ENCODE measurements at regions not wholly inside any gene's neighbourhood (a gene's known extent, or its start where the extent isn't known, plus 50 kb on each side); places are given as distances from the start of the nearest gene placed in this dataset.

- TF ChIP-seq REST (IDR thresholded peaks at IDR 0.05; ENCODE audit: low read depth) (no peak), CEBPB (IDR thresholded peaks at IDR 0.05) (no peak), CREB1 (IDR thresholded peaks at IDR 0.05; ENCODE audit: low read depth) (no peak), TAF1 (IDR thresholded peaks at IDR 0.05; ENCODE audit: low read depth) (no peak), EP300 (IDR thresholded peaks at IDR 0.05; ENCODE audit: borderline replicate concordance) (no peak), YY1 (IDR thresholded peaks at IDR 0.05; ENCODE audit: low read depth) (no peak), RAD21 (IDR thresholded peaks at IDR 0.05; ENCODE audit: low read depth) (no peak), ZBTB7A (IDR thresholded peaks at IDR 0.05; ENCODE audit: low read depth) (no peak), TEAD4 (IDR thresholded peaks at IDR 0.05) (no peak)
- TF ChIP-seq, protein P1, sequence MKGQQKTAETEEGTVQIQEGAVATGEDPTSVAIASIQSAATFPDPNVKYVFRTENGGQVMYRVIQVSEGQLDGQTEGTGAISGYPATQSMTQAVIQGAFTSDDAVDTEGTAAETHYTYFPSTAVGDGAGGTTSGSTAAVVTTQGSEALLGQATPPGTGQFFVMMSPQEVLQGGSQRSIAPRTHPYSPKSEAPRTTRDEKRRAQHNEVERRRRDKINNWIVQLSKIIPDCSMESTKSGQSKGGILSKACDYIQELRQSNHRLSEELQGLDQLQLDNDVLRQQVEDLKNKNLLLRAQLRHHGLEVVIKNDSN (IDR thresholded peaks at IDR 0.05) = no peak
- TF ChIP-seq, protein P2, sequence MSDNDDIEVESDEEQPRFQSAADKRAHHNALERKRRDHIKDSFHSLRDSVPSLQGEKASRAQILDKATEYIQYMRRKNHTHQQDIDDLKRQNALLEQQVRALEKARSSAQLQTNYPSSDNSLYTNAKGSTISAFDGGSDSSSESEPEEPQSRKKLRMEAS (IDR thresholded peaks at IDR 0.05) = no peak
Observed at GRCh38 chr13:43947897-43948458, 68.3 kb downstream of the LACC1 start.
